ENCODE measurements at regions not wholly inside any gene's neighbourhood (a gene's known extent, or its start where the extent isn't known, plus 50 kb on each side); places are given as distances from the start of the nearest gene placed in this dataset.

DNA sequence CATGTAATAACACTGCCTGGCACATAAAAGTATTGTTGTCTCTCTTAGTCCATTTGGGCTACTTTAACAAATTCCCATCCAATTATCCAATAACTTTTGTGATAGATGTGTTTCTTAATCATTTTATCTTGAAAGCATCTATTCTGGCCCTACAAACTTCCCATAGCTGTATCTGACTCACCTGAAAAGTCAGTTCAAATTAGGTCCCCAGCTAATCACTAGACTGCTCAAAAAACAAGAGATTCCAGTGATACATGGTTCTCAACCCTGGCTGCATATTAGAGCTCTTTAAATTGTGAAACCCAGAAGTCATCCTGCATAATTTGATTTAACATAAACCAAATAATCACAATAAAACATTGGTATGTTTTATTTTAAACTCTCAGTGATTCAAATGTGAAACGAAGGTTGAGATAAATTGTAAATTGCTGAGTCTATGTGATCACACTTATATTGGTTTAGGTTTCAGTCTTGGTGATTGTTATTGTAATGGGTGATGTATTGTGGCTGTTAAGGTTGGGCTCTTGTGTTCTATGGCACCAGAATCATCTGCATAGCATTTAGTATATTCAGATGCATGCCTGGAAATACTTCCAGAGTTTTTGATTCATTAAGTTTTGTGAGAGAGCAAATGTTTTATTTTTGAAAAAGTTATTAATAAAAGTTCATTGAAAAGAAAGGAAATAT lies 268.9 kb upstream of the KCNMB2 start:
- TF ChIP-seq TAF1 (IDR thresholded peaks at IDR 0.05; ENCODE audit: borderline replicate concordance, low read depth, low read length): no peak
- TF ChIP-seq POLR2A (IDR thresholded peaks at IDR 0.05; ENCODE audit: low read depth, low read length): no peak
- TF ChIP-seq POLR2AphosphoS5 (IDR thresholded peaks at IDR 0.05; ENCODE audit: low read depth, low read length): no peak
- DNase-seq (ENCODE audit: insufficient read length) (no peak), FAIRE-seq (no peak)

DNA sequence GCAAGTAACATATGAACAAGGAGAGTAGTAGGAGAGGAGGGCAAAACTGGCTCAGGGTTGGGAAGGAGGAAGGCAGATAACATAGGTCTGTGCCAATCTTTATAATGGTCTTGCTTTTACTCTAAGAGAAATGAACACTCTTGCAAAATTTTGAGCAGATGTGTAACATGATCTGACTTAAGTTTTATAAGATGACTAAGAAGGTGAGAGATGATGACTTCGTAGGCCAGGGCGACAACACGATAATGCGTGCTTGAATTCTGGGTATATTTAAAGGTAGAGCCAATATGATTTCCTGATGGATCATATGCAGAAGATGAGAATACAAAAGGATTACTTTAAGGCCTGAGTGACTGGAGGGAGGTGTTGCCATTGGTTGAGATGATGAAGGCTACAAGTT lies 265.4 kb upstream of the KCNMB2 start:
- TF ChIP-seq TAF1 (IDR thresholded peaks at IDR 0.05; ENCODE audit: borderline replicate concordance, low read depth, low read length): no peak
- TF ChIP-seq POLR2A (IDR thresholded peaks at IDR 0.05; ENCODE audit: low read depth, low read length): no peak
- TF ChIP-seq POLR2AphosphoS5 (IDR thresholded peaks at IDR 0.05; ENCODE audit: low read depth, low read length): no peak
- FAIRE-seq (no peak), DNase-seq (ENCODE audit: insufficient read length) (no peak)

DNA sequence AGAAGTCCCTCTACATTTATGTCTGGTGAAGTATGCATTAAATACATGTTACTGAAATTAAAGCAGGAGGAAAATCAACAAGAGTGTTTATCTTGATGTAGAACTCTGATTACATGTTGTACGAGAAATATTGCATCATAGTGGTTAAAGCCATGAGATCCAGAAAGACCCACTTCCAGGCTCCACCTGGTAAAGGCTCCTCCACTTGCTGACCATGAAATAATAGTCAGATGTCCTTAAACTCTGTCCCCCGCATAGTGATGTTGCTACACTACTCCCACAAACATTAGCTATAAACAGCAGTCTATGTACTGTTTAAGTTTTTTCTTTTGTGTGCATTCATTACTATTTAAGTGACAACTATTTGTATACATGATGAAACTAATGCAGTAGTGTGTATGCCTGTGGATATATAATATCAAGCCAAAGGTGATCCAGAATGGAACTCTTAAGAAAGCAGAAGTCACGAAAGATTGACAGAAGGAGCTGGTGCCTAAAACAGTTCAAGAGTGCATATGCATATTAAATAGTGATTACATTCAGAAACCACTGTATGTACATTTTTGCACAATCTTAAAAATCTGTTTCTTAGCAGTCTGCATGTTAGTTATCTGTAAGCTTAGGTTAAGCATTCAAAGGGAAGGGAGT lies 264.4 kb upstream of the KCNMB2 start:
- TF ChIP-seq POLR2AphosphoS5 (IDR thresholded peaks at IDR 0.05; ENCODE audit: low read depth, low read length): no peak
- no peak for TF ChIP-seq TAF1 (IDR thresholded peaks at IDR 0.05; ENCODE audit: borderline replicate concordance, low read depth, low read length)
- TF ChIP-seq POLR2A (IDR thresholded peaks at IDR 0.05; ENCODE audit: low read depth, low read length): no peak
- DNase-seq (ENCODE audit: insufficient read length): no peak
- no peak for FAIRE-seq

GRCh38 chr3:178272841-178273240 lies 263.4 kb upstream of the KCNMB2 start:
- no peak for DNase-seq (ENCODE audit: insufficient read length)
- FAIRE-seq: no peak
- TF ChIP-seq TAF1 (IDR thresholded peaks at IDR 0.05; ENCODE audit: borderline replicate concordance, low read depth, low read length) (no peak), POLR2AphosphoS5 (IDR thresholded peaks at IDR 0.05; ENCODE audit: low read depth, low read length) (no peak), POLR2A (IDR thresholded peaks at IDR 0.05; ENCODE audit: low read depth, low read length) (no peak)

DNA sequence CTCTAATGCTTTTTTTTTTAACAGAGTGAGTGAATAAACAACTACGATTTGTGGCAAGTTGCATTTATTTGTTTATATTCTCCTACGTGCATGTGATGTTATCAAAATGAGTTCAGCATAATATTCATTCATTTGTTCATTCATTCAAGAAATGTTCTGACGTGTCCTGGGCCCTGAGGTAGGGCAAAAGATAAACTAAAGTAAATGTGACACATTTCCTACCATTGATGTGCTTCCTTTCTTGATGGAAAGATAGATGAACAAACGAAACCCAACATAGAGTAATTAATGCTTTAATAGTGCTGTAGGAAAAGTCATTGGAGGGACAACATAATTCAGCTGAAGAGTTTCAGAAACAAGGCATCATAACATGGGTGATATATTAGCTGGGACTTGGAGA lies 261.5 kb upstream of the KCNMB2 start:
- FAIRE-seq (no peak), DNase-seq (ENCODE audit: insufficient read length) (no peak)
- TF ChIP-seq TAF1 (IDR thresholded peaks at IDR 0.05; ENCODE audit: borderline replicate concordance, low read depth, low read length) (no peak), POLR2AphosphoS5 (IDR thresholded peaks at IDR 0.05; ENCODE audit: low read depth, low read length) (no peak), POLR2A (IDR thresholded peaks at IDR 0.05; ENCODE audit: low read depth, low read length) (no peak)

DNA sequence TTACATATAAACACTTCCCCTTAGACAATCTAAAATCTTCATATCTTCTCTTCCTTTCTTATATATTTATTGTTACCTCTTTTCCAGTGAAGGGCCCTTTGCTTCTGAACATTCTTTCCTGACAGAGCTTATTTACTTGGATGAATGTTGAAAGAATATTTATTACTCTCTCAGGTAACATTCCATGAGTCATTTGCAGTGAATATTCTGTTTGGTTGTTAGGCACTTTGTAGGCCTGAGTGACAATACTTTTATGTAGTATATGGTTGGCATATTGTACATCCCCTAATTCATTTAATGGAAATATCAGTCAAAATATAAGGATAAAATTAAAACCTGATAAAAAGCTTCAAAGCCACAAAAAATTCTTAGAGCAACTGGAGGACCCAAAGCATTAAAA lies 260.9 kb upstream of the KCNMB2 start:
- no peak for FAIRE-seq
- TF ChIP-seq POLR2A (IDR thresholded peaks at IDR 0.05; ENCODE audit: low read depth, low read length) (no peak), POLR2AphosphoS5 (IDR thresholded peaks at IDR 0.05; ENCODE audit: low read depth, low read length) (no peak), TAF1 (IDR thresholded peaks at IDR 0.05; ENCODE audit: borderline replicate concordance, low read depth, low read length) (no peak)
- DNase-seq (ENCODE audit: insufficient read length): no peak

GRCh38 chr3:178275793-178276192 lies 260.4 kb upstream of the KCNMB2 start:
- no peak for TF ChIP-seq TAF1 (IDR thresholded peaks at IDR 0.05; ENCODE audit: borderline replicate concordance, low read depth, low read length)
- no peak for TF ChIP-seq POLR2A (IDR thresholded peaks at IDR 0.05; ENCODE audit: low read depth, low read length)
- TF ChIP-seq POLR2AphosphoS5 (IDR thresholded peaks at IDR 0.05; ENCODE audit: low read depth, low read length): no peak
- FAIRE-seq: no peak
- DNase-seq (ENCODE audit: insufficient read length): no peak

DNA sequence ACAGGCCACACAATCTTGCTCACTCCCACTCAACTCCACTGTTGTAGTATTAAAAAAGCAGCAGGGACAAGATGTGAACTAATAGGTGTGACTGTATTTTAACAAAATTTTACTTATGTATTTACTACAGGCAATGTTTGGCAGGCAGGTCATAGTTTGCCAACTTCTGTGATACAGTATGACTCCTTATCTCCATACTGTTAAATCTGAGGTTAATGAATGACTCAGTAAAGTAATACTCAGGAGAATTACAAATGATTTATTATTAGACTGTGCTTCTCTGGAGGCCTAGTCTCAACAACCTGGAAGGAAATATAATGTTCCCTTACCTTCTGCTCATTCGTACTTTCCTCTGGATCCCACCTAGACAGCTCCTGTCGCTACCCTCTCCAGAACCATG lies 258.6 kb upstream of the KCNMB2 start:
- FAIRE-seq (no peak), DNase-seq (ENCODE audit: insufficient read length) (no peak)
- TF ChIP-seq TAF1 (IDR thresholded peaks at IDR 0.05; ENCODE audit: borderline replicate concordance, low read depth, low read length) (no peak), POLR2A (IDR thresholded peaks at IDR 0.05; ENCODE audit: low read depth, low read length) (no peak), POLR2AphosphoS5 (IDR thresholded peaks at IDR 0.05; ENCODE audit: low read depth, low read length) (no peak)

DNA sequence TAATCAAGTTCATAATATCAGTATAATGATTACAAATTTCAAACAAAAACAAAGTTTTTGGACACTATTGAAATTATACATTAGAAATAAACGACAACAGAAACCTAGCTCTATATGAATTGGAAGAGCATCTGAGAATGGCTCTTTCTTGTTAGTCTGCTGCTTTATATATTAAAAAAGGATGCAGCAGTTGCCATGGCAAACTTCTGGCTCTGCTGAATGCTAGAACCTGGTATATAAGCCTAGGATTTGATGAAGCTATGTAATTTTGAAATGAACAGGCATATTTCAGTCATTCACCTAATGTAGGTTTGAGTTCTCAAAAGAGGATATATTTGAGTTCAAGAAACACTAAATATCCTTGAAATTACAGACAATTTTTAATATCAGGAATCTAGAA lies 252.7 kb upstream of the KCNMB2 start:
- TF ChIP-seq POLR2A (IDR thresholded peaks at IDR 0.05; ENCODE audit: low read depth, low read length) (no peak), TAF1 (IDR thresholded peaks at IDR 0.05; ENCODE audit: borderline replicate concordance, low read depth, low read length) (no peak), POLR2AphosphoS5 (IDR thresholded peaks at IDR 0.05; ENCODE audit: low read depth, low read length) (no peak)
- DNase-seq (ENCODE audit: insufficient read length) (no peak), FAIRE-seq (no peak)

- FAIRE-seq (no peak), DNase-seq (ENCODE audit: insufficient read length) (no peak)
- no peak for TF ChIP-seq POLR2A (IDR thresholded peaks at IDR 0.05; ENCODE audit: low read depth, low read length)
- no peak for TF ChIP-seq TAF1 (IDR thresholded peaks at IDR 0.05; ENCODE audit: borderline replicate concordance, low read depth, low read length)
- no peak for TF ChIP-seq POLR2AphosphoS5 (IDR thresholded peaks at IDR 0.05; ENCODE audit: low read depth, low read length)
These were observed 252.1 kb upstream of the KCNMB2 start for GRCh38 chr3:178284181-178284580.

- DNase-seq (ENCODE audit: insufficient read length): no peak
- no peak for FAIRE-seq
- TF ChIP-seq POLR2A (IDR thresholded peaks at IDR 0.05; ENCODE audit: low read depth, low read length) (no peak), TAF1 (IDR thresholded peaks at IDR 0.05; ENCODE audit: borderline replicate concordance, low read depth, low read length) (no peak), POLR2AphosphoS5 (IDR thresholded peaks at IDR 0.05; ENCODE audit: low read depth, low read length) (no peak)
These were observed 248.2 kb upstream of the KCNMB2 start for GRCh38 chr3:178288074-178288473.

DNA sequence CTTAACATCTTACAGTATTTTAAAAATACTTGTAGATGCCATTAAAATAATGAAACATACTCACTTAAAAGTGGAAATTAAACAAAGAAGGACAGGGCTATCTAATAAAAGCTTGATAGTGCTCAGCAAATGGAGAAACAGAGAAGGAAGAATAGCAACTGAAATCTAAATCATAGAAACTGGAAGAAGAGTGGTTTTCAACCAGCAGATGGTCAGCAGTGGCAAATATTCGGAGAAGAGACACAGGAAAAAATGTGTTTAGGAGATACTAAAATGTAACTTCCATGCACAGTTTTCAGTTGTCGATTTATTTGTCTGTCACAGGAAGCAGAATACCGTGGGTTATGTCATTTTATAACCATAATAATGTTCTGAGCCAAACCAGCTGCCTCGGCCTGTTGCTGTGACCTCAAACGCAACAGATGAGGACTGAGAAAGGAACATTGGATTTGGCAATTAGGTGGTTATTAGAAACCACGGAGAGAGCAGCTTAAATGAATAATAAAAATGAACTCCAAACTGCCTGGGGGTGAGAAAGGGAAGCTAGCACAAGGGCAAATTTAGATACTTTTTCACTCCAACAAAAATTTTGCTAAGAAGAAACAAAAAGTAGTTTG lies 246.6 kb upstream of the KCNMB2 start:
- DNase-seq (ENCODE audit: insufficient read length): no peak
- no peak for FAIRE-seq
- TF ChIP-seq POLR2AphosphoS5 (IDR thresholded peaks at IDR 0.05; ENCODE audit: low read depth, low read length) (no peak), TAF1 (IDR thresholded peaks at IDR 0.05; ENCODE audit: borderline replicate concordance, low read depth, low read length) (no peak), POLR2A (IDR thresholded peaks at IDR 0.05; ENCODE audit: low read depth, low read length) (no peak)
